Neural cell (in vitro differentiated cells): ENCODE measurements at regions not wholly inside any gene's neighbourhood (a gene's known extent, or its start where the extent isn't known, plus 50 kb on each side); places are given as distances from the start of the nearest gene placed in this dataset.

Experiments
- H2AFZ ChIP-seq: fragments of 200-600, 300-800 bp; sonication (generic), shearing (Covaris generic); 2 replicates; pipeline ENCODE4 v1.6.0; 2014; ENCODE audit warnings: low read depth, mild to moderate bottlenecking, antibody characterized with exemption, low read length, moderate library complexity
- H3F3A ChIP-seq: fragments of 200-600 bp; shearing (Covaris generic); 2 replicates; pipeline ENCODE4 v1.6.1; 2016; ENCODE audit warnings: mild to moderate bottlenecking, moderate library complexity, mixed read lengths, antibody characterized with exemption, low read length; ENCODE audit not compliant: insufficient read depth, poor library complexity, severe bottlenecking
- H3K27ac ChIP-seq: fragments of 200-600, 300-800 bp; sonication (generic), shearing (Covaris generic); 2 replicates; pipeline ENCODE4 v1.5.1; 2014; ENCODE audit warnings: mild to moderate bottlenecking, low read length, moderate library complexity
- H3K27me3 ChIP-seq: fragments of 300-800, 200-600 bp; sonication (generic), shearing (Covaris generic); 2 replicates; pipeline ENCODE4 v1.6.0; 2014; ENCODE audit warnings: mild to moderate bottlenecking, low read depth, low read length, moderate library complexity; ENCODE audit not compliant: insufficient read depth
- H3K36me3 ChIP-seq: fragments of 300-800, 200-600 bp; sonication (generic), shearing (Covaris generic); 2 replicates; pipeline ENCODE4 v1.5.1; 2014; ENCODE audit warnings: mild to moderate bottlenecking, antibody characterized with exemption, low read length, moderate library complexity; ENCODE audit not compliant: insufficient read depth
- H3K4me2 ChIP-seq: fragments of 300-800, 200-600 bp; sonication (generic), shearing (Covaris generic); 2 replicates; pipeline ENCODE4 v1.6.0; 2014; ENCODE audit warnings: mild to moderate bottlenecking, low read length
- H3K4me3 ChIP-seq: fragments of 300-800, 200-600 bp; sonication (generic), shearing (Covaris generic); 2 replicates; pipeline ENCODE4 v1.5.1; 2014; ENCODE audit warnings: mild to moderate bottlenecking, low read length, moderate library complexity
- H3K79me2 ChIP-seq: fragments of 200-600 bp; shearing (Covaris generic); replicated peaks from 2 replicates; pipeline ENCODE4 v1.6.0; 2014; ENCODE audit warnings: mild to moderate bottlenecking, low read length, moderate library complexity; ENCODE audit not compliant: insufficient read depth
- H3K9ac ChIP-seq: fragments of 300-800, 200-600 bp; sonication (generic), shearing (Covaris generic); 2 replicates; pipeline ENCODE4 v1.6.1; 2016; ENCODE audit warnings: mild to moderate bottlenecking, low read length, mixed read lengths
- H3K9me2 ChIP-seq: fragments of 200-600 bp; shearing (Covaris generic); 2 replicates; pipeline ENCODE4 v1.6.1; 2016; ENCODE audit warnings: mild to moderate bottlenecking, low read length, mixed read lengths; ENCODE audit not compliant: insufficient read depth
- H3K9me3 ChIP-seq: fragments of 200-600, 300-800 bp; sonication (generic), shearing (Covaris generic); 2 replicates; pipeline ENCODE4 v1.6.1; 2016; ENCODE audit warnings: mild to moderate bottlenecking, mixed run types, low read length, moderate library complexity, mixed read lengths
- H4K20me1 ChIP-seq: fragments of 200-600 bp; shearing (Covaris generic); 2 replicates; pipeline ENCODE4 v1.6.1; 2016; ENCODE audit warnings: mild to moderate bottlenecking, mixed run types; ENCODE audit not compliant: insufficient read depth
- CTCF ChIP-seq: fragments of 450-650 bp; IDR thresholded peaks from 2 replicates; pipeline ENCODE4 v1.5.1; 2014; ENCODE audit warnings: antibody characterized with exemption, mild to moderate bottlenecking, moderate library complexity; ENCODE audit not compliant: poor library complexity, severe bottlenecking
- EP300 ChIP-seq: fragments of 450-650 bp; conservative IDR thresholded peaks from 2 replicates; pipeline ENCODE4 v1.6.1; 2014; ENCODE audit warnings: antibody characterized with exemption, mild to moderate bottlenecking, moderate library complexity; ENCODE audit not compliant: poor library complexity, severe bottlenecking
- EZH2 ChIP-seq: fragments of 200-600, 300-800 bp; shearing (Covaris generic), sonication (generic); IDR thresholded peaks from 2 replicates; pipeline ENCODE4 v1.6.1; 2014; ENCODE audit warnings: antibody characterized with exemption, low read length, borderline replicate concordance, mild to moderate bottlenecking; ENCODE audit not compliant: insufficient read depth, poor library complexity, severe bottlenecking
- MXI1 ChIP-seq: fragments of 450-650 bp; conservative IDR thresholded peaks from 2 replicates; pipeline ENCODE4 v1.6.1; 2014; ENCODE audit warnings: antibody characterized with exemption, mild to moderate bottlenecking; ENCODE audit not compliant: poor library complexity, severe bottlenecking
- POLR2AphosphoS5 ChIP-seq: IDR thresholded peaks from 2 replicates; pipeline ENCODE4 v1.6.1; 2012
- RAD21 ChIP-seq: fragments of 450-650 bp; conservative IDR thresholded peaks from 2 replicates; pipeline ENCODE4 v1.6.1; 2014; ENCODE audit warnings: antibody characterized with exemption, mild to moderate bottlenecking, moderate library complexity
- REST ChIP-seq: IDR thresholded peaks from 2 replicates; pipeline ENCODE4 v1.6.1; 2012; ENCODE audit warnings: borderline replicate concordance
- SMC3 ChIP-seq: fragments of 450-650 bp; conservative IDR thresholded peaks from 2 replicates; pipeline ENCODE4 v1.6.1; 2014; ENCODE audit warnings: antibody characterized with exemption, mild to moderate bottlenecking, moderate library complexity; ENCODE audit not compliant: poor library complexity
- TAF1 ChIP-seq: IDR thresholded peaks from 2 replicates; pipeline ENCODE4 v1.6.1; 2012; ENCODE audit warnings: low read depth

GRCh38 chr9:29969856-29970647 is 2396.8 kb upstream of the C9orf72 start:
- no peaks in the 10 kb centered on the region for H3K9me3 ChIP-seq
- no peaks in the 10 kb centered on the region for H3K79me2 ChIP-seq
- no peak overlapping the region for H3K27ac ChIP-seq
- no peaks in the 10 kb centered on the region for H4K20me1 ChIP-seq
- H3K9me2 ChIP-seq = no peaks in the 10 kb centered on the region
- no peaks in the 10 kb centered on the region for H3F3A ChIP-seq
- TF ChIP-seq REST (no peak), TAF1 (no peak), EZH2 (no peak), MXI1 (no peak), EP300 (no peak), POLR2AphosphoS5 (no peak), SMC3 (no peak), RAD21 (no peak), CTCF (no peak)
- no peak overlapping the region for H3K9ac ChIP-seq
- no peak overlapping the region for H3K4me3 ChIP-seq
- H3K4me2 ChIP-seq = no peak overlapping the region
- H2AFZ ChIP-seq = no peak overlapping the region
- no peaks in the 10 kb centered on the region for H3K36me3 ChIP-seq
- H3K27me3 ChIP-seq = no peaks in the 10 kb centered on the region

GRCh38 chr9:29974197-29974596 is 2400.9 kb upstream of the C9orf72 start:
- H3K9me2 ChIP-seq = no peaks in the 10 kb centered on the region
- no peaks in the 10 kb centered on the region for H3K9me3 ChIP-seq
- no peaks in the 10 kb centered on the region for H3K79me2 ChIP-seq
- H4K20me1 ChIP-seq = no peaks in the 10 kb centered on the region
- no peaks in the 10 kb centered on the region for H3F3A ChIP-seq
- H3K4me3 ChIP-seq = no peak overlapping the region
- no peak overlapping the region for H2AFZ ChIP-seq
- no peak overlapping the region for H3K4me2 ChIP-seq
- H3K27ac ChIP-seq = no peak overlapping the region
- TF ChIP-seq MXI1 (no peak), POLR2AphosphoS5 (no peak), REST (no peak), RAD21 (no peak), EP300 (no peak), CTCF (no peak), SMC3 (no peak), EZH2 (no peak), TAF1 (no peak)
- H3K36me3 ChIP-seq = no peaks in the 10 kb centered on the region
- H3K9ac ChIP-seq = no peak overlapping the region
- H3K27me3 ChIP-seq = no peaks in the 10 kb centered on the region
